K562 (cell line): ENCODE measurements at regions not wholly inside any gene's neighbourhood (a gene's known extent, or its start where the extent isn't known, plus 50 kb on each side); places are given as distances from the start of the nearest gene placed in this dataset.

Source experiments
- ATAC-seq: fragments of 200-7000 bp; cut with Tn5 transposase; 3 replicates; pipeline ENCODE4 v1.9.1; 2020; ENCODE audit warnings: moderate library complexity
- BruUV-seq: library from RNA; stranded (reverse); fragments of 400-500 nt; replicated peaks from 2 replicates; lab custom pipeline; 2021; lab: Mats Ljungman, UMichigan
- CTCF ChIA-PET: fragments of 300-600 bp; formaldehyde crosslinking; extraction: SDS; loops from one replicate; lab custom pipeline; 2021; ENCODE audit warnings: low intra/inter-chr PET ratio; lab: Yijun Ruan, JAX
- POLR2A ChIA-PET: fragments of 300-600, 350-650 bp; sonication (Branson Sonifier 250); formaldehyde crosslinking; extraction: SDS; loops from one replicate; lab custom pipeline; 2021; ENCODE audit warnings: antibody characterized with exemption, inconsistent platforms; lab: Yijun Ruan, JAX
- DNase-seq, 4 experiments: peaks; one replicate each; pipeline versions ENCODE4 v3.0.0 to v3.0.0-alpha.2; 2011 to 2018; ENCODE audit warnings: low spot score in 3 of 4, mixed read lengths in 3 of 4; ENCODE audit errors: extremely low read depth in 1 of 4
- FAIRE-seq: peaks from 2 replicates; lab custom pipeline; 2011; peaks lifted over from hg19 to GRCh38; lab: Jason Lieb, UNC
- H2AFZ ChIP-seq: 2 replicates; pipeline ENCODE4 v1.6.0; 2011; ENCODE audit warnings: low read depth, low read length, control low read depth, inconsistent platforms
- H3K27ac ChIP-seq: fragments of 200-600 bp; 3 replicates; pipeline ENCODE4 v1.8.0; 2011; ENCODE audit warnings: low read depth, mild to moderate bottlenecking, control low read depth, inconsistent platforms, low read length, moderate library complexity, mixed read lengths; ENCODE audit errors: extremely low read depth
- H3K27me3 ChIP-seq, 2 experiments: fragments of 300-600 bp in 1 of 2; 2 replicates in 1 of 2; 3 replicates in 1 of 2; pipeline versions ENCODE4 v1.6.0 to v1.8.0; 2011; ENCODE audit warnings: inconsistent platforms in 2 of 2, low read length in 2 of 2, mild to moderate bottlenecking in 1 of 2, mixed read lengths in 1 of 2, moderate library complexity in 1 of 2; ENCODE audit not compliant: control insufficient read depth in 2 of 2, insufficient read depth in 2 of 2
- H3K36me3 ChIP-seq: fragments of 300-600 bp; 3 replicates; pipeline ENCODE4 v1.8.0; 2011; ENCODE audit warnings: mild to moderate bottlenecking, low read length, inconsistent platforms; ENCODE audit not compliant: control insufficient read depth, insufficient read depth
- H3K4me1 ChIP-seq, 2 experiments: fragments of 200-600 bp in 1 of 2; replicated peaks in 1 of 2; 2 replicates in 1 of 2; 3 replicates in 1 of 2; pipeline versions ENCODE4 v1.5.1 to v1.8.0; 2011; ENCODE audit warnings: inconsistent platforms in 2 of 2, low read length in 2 of 2, mild to moderate bottlenecking in 1 of 2, mixed read lengths in 1 of 2, moderate library complexity in 1 of 2; ENCODE audit not compliant: control insufficient read depth in 2 of 2, insufficient read depth in 2 of 2
- H3K4me2 ChIP-seq: 2 replicates; pipeline ENCODE4 v1.6.1; 2011; ENCODE audit warnings: low read length, control low read depth, inconsistent platforms, mixed read lengths; ENCODE audit not compliant: insufficient read depth
- H3K4me3 ChIP-seq: fragments of 200-600 bp; sonication (generic), shearing (Covaris generic); 2 replicates; pipeline ENCODE4 v1.5.1; 2016; ENCODE audit warnings: control low read depth, inconsistent platforms
- H3K79me2 ChIP-seq: fragments of 200-600 bp; 3 replicates; pipeline ENCODE4 v1.8.0; 2011; ENCODE audit warnings: low read length, inconsistent platforms; ENCODE audit not compliant: control insufficient read depth, insufficient read depth
- H3K9ac ChIP-seq, 2 experiments: 2 replicates each; pipeline versions ENCODE4 v1.6.0 to v1.6.1; 2011; ENCODE audit warnings: low read depth in 2 of 2, low read length in 2 of 2, control low read depth in 1 of 2, inconsistent platforms in 1 of 2, mild to moderate bottlenecking in 1 of 2, mixed read lengths in 1 of 2; ENCODE audit not compliant: insufficient read depth in 1 of 2
- H3K9me1 ChIP-seq: one replicate; pipeline ENCODE4 v1.6.0; 2011; ENCODE audit warnings: inconsistent platforms, mild to moderate bottlenecking, low read length, moderate library complexity; ENCODE audit not compliant: control insufficient read depth, insufficient read depth
- H3K9me3 ChIP-seq: replicated peaks from 2 replicates; pipeline ENCODE4 v1.5.1; 2011; ENCODE audit warnings: low read depth, low read length, inconsistent platforms; ENCODE audit not compliant: control insufficient read depth, insufficient read depth
- H4K20me1 ChIP-seq: replicated peaks from 2 replicates; pipeline ENCODE4 v1.6.1; 2011; ENCODE audit warnings: low read length, inconsistent platforms, mixed read lengths; ENCODE audit not compliant: control insufficient read depth, insufficient read depth
- BMI1 ChIP-seq: fragments of 150-350 bp; IDR thresholded peaks from 2 replicates; pipeline ENCODE4 v1.6.1; 2014; ENCODE audit warnings: low read length
- EWSR1 ChIP-seq: fragments of 450-650 bp; IDR thresholded peaks from 2 replicates; pipeline ENCODE4 v1.6.1; 2018; ENCODE audit warnings: borderline replicate concordance, mild to moderate bottlenecking, low read depth, moderate library complexity; ENCODE audit not compliant: partially characterized antibody
- FOXA1 ChIP-seq: fragments of 450-650 bp; IDR thresholded peaks from 2 replicates; pipeline ENCODE4 v1.6.1; 2016; ENCODE audit warnings: mild to moderate bottlenecking, borderline replicate concordance
- GTF2A2 ChIP-seq: IDR thresholded peaks from 2 replicates; pipeline ENCODE4 v1.6.1; 2016; ENCODE audit warnings: mild to moderate bottlenecking, missing genetic modification characterization, missing compliant biosample characterization
- GTF2E2 ChIP-seq: fragments of 200-800 bp; sonication (Bioruptor generic); IDR thresholded peaks from 2 replicates; pipeline ENCODE4 v1.6.1; 2016; ENCODE audit warnings: missing genetic modification characterization, missing compliant biosample characterization
- MLLT1 ChIP-seq, 2 experiments: fragments of 450-650 bp; IDR thresholded peaks; 2 replicates each; pipeline ENCODE4 v1.6.1; 2016
- NCOA6 ChIP-seq: fragments of 450-650 bp; IDR thresholded peaks from 2 replicates; pipeline ENCODE4 v1.6.1; 2017; ENCODE audit warnings: mild to moderate bottlenecking
- NFE2 ChIP-seq: IDR thresholded peaks from 2 replicates; pipeline ENCODE4 v1.6.1; 2014; ENCODE audit warnings: antibody characterized with exemption, low read depth
- PHF20 ChIP-seq: fragments of 450-650 bp; IDR thresholded peaks from 2 replicates; pipeline ENCODE4 v1.6.1; 2018; ENCODE audit not compliant: partially characterized antibody
- PURB ChIP-seq: sonication (generic); formaldehyde crosslinking; IDR thresholded peaks from 2 replicates; pipeline ENCODE4 v1.9.0; 2021; ENCODE audit warnings: low read depth, mild to moderate bottlenecking, missing genetic modification reagents
- SOX6 ChIP-seq: fragments of 450-650 bp; IDR thresholded peaks from 2 replicates; pipeline ENCODE4 v1.6.1; 2014; ENCODE audit warnings: mild to moderate bottlenecking
- SPI1 ChIP-seq: IDR thresholded peaks from 2 replicates; pipeline ENCODE4 v1.6.1; 2011; ENCODE audit warnings: low read depth, low read length, control low read depth, borderline replicate concordance
- TCF15 ChIP-seq: fragments of 250-450 bp; sonication (Bioruptor Pico); IDR thresholded peaks from 2 replicates; pipeline ENCODE4 v1.8.0; 2022; ENCODE audit warnings: moderate library complexity, mild to moderate bottlenecking, inconsistent platforms
- ZKSCAN3 ChIP-seq: fragments of 250-450 bp; sonication (Bioruptor Pico); IDR thresholded peaks from 2 replicates; pipeline ENCODE4 v1.4.0; 2020
- ZNF354B ChIP-seq: fragments of 250-450 bp; sonication (Bioruptor Pico); IDR thresholded peaks from 2 replicates; pipeline ENCODE4 v1.4.0; 2020
- ZNF76 ChIP-seq: fragments of 250-450 bp; sonication (Bioruptor Pico); IDR thresholded peaks from 2 replicates; pipeline ENCODE4 v1.4.0; 2020; ENCODE audit warnings: mild to moderate bottlenecking, moderate library complexity, borderline replicate concordance
- WGBS: fragments of 100-300 bp; shearing (Covaris generic); methylation state at CpG from one replicate; pipeline ENCODE4 v1.1.6; 2016; ENCODE audit warnings: low coverage, mixed read lengths; ENCODE audit not compliant: insufficient coverage; ENCODE audit errors: missing lambda C conversion rate; 5-methylcytosine and 5-hydroxymethylcytosine counted together
- in situ Hi-C: fragments of 300-500 bp; cut with MboI; formaldehyde crosslinking; loops from 4 replicates; pipeline ENCODE4 v1.15.0; 2018; ENCODE audit warnings: inconsistent platforms, mixed read lengths
- intact Hi-C: fragments of 100-400 bp; cut with micrococcal nuclease; formaldehyde crosslinking; loops from 2 replicates; pipeline ENCODE4 v1.14.2; 2022
- TF ChIP-seq, protein P1 (sequence below): fragments of 250-450 bp; sonication (Bioruptor Pico); IDR thresholded peaks from 2 replicates; pipeline ENCODE4 v1.4.0; 2020; ENCODE audit warnings: mild to moderate bottlenecking, moderate library complexity
- TF ChIP-seq, protein P2 (sequence below), 2 experiments: fragments of 450-650 bp; conservative IDR thresholded peaks; 2 replicates each; pipeline ENCODE4 v1.6.1; 2017; ENCODE audit warnings: mild to moderate bottlenecking in 2 of 2, moderate library complexity in 2 of 2

- TF ChIP-seq GTF2E2: no peak
- TF ChIP-seq, protein P1, sequence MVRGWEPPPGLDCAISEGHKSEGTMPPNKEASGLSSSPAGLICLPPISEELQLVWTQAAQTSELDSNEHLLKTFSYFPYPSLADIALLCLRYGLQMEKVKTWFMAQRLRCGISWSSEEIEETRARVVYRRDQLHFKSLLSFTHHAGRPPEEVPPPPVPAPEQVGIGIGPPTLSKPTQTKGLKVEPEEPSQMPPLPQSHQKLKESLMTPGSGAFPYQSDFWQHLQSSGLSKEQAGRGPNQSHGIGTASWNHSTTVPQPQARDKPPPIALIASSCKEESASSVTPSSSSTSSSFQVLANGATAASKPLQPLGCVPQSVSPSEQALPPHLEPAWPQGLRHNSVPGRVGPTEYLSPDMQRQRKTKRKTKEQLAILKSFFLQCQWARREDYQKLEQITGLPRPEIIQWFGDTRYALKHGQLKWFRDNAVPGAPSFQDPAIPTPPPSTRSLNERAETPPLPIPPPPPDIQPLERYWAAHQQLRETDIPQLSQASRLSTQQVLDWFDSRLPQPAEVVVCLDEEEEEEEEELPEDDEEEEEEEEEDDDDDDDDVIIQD (CRISPR knock-in tag): no peak
- no peak for TF ChIP-seq EWSR1
Measured at GRCh38 chr4:100960232-100960631, 387.1 kb downstream of the PPP3CA start (continued).

DNA sequence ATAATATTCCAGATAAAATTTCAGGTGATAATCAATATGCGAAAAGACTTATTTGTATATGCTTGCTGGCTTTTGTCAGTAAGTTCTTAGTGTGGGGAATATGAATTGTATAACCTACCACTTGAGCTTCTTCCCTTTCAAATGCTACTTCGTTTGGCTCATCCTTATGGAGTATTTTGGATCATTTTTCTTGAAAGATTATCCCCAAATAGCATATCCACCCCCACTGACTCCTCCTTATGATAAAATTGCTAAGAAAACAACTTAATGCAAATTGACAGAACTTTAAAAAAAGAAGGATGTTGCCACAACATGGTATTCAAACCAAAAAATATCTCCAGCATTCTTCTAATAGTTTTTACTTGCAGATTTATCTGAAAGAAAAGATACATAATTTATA, 393.3 kb downstream of the PPP3CA start:
- in situ Hi-C loops: no loop called here
- no peak overlapping the region for H3K4me3 ChIP-seq
- no TSS peak for BruUV-seq
- WGBS: 0% methylated on average over 2 of the region's 2 CpGs
- TF ChIP-seq NCOA6 (no peak), PURB (CRISPR knock-in tag) (no peak), BMI1 (no peak), SPI1 (no peak), ZNF354B (CRISPR knock-in tag) (no peak), GTF2A2 (tag) (no peak), SOX6 (no peak), FOXA1 (no peak), PHF20 (no peak), TCF15 (CRISPR knock-in tag) (no peak), ZKSCAN3 (no peak), MLLT1 (IDR thresholded peaks at IDR 0.05) (no peak), ZNF76 (no peak), NFE2 (no peak)
- TF ChIP-seq, protein P2, sequence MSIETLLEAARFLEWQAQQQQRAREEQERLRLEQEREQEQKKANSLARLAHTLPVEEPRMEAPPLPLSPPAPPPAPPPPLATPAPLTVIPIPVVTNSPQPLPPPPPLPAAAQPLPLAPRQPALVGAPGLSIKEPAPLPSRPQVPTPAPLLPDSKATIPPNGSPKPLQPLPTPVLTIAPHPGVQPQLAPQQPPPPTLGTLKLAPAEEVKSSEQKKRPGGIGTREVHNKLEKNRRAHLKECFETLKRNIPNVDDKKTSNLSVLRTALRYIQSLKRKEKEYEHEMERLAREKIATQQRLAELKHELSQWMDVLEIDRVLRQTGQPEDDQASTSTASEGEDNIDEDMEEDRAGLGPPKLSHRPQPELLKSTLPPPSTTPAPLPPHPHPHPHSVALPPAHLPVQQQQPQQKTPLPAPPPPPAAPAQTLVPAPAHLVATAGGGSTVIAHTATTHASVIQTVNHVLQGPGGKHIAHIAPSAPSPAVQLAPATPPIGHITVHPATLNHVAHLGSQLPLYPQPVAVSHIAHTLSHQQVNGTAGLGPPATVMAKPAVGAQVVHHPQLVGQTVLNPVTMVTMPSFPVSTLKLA (conservative IDR thresholded peaks at IDR 0.05): no peak
- TF ChIP-seq, all 486 proteins: peak for 0
- H3K9ac ChIP-seq: no peak overlapping the region
- intact Hi-C loops: no loop called here
- H3K79me2 ChIP-seq: no peaks in the 10 kb centered on the region
- no peak overlapping the region for H3K4me2 ChIP-seq
- no peaks in the 10 kb centered on the region for H3K27me3 ChIP-seq
- H3K9me1 ChIP-seq: no peaks in the 10 kb centered on the region
- DNase-seq (no peak), ATAC-seq (no peak), FAIRE-seq (no peak)
- H2AFZ ChIP-seq: no peak overlapping the region
- H3K36me3 ChIP-seq: no peaks in the 10 kb centered on the region
- H3K4me1 ChIP-seq: no peaks in the 10 kb centered on the region
- H4K20me1 ChIP-seq: no peaks in the 10 kb centered on the region
- H3K9me3 ChIP-seq: no peaks in the 10 kb centered on the region
- no peak overlapping the region for H3K27ac ChIP-seq
- ChIA-PET CTCF (no interaction called here), POLR2A (no interaction called here)
